GM21529 (cell line): ENCODE measurements at regions not wholly inside any gene's neighbourhood (a gene's known extent, or its start where the extent isn't known, plus 50 kb on each side); places are given as distances from the start of the nearest gene placed in this dataset.
"Not testable (repeated sequence)": the region's sequence is repeated elsewhere in the genome, so short reads cannot be mapped to it uniquely, and the experiment has no call there.

Experiments
- ATAC-seq: cut with Tn5 transposase; IDR thresholded peaks from one replicate; pipeline ENCODE4 v1.9.1; 2021; ENCODE audit not compliant: unreplicated experiment

DNA sequence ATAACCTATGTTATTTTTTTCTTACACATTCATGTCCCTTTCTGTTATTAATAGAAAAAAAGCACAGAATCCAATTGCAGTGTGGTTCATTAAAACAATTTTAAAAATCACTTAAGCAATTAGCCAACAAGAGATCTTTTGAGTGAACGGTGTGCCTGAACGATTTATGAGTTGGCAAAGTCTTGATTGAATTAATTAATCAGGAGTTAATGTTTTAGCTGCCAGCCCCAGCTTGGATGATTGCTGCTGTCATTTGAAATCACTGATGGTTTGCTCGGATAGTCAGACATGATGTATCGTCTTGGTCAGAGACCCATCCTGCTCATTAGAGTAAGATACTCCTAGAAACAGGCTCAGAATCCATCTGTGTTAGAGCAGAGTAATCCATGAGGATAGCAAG, 158.3 kb upstream of the GALNT2 start:
- no peak for ATAC-seq

DNA sequence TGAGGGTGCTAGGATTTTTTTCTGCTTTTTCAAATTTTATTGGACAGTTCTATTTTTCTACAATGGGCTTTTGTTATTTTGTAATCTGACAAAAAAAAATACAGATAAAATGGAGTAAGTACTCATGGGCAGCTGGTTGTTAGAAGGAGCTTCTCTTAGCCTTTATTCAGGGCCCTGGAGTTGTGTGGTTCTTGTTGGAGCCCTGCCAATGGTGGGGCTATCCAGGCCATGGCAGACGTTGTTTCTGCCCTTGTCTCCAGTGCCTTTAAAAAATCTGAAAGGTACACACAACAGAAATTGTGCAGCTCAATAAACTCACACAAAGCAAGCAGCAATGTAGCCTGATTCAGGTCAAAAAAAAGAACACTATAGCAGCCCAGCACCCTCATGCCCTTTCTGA, 153.5 kb upstream of the GALNT2 start:
- ATAC-seq, result no peak

DNA sequence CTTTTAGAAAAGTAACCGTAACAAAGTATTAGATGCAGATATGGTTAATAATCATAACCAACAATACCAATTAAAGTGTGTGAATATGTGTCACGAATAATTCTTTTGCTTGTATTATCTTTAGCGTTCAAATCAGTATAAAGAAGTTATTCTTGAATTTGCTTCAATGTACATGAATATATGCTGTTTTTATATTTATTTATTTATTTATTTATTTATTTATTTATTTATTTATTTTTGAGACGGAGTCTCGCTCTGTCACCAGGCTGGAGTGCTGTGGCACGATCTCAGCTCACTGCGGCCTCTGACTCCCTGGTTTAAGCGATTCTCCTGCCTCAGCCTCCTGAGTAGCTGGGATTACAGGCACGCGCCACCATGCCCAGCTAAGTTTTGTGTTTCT, 147.6 kb upstream of the GALNT2 start:
- not testable (repeated sequence) for ATAC-seq

DNA sequence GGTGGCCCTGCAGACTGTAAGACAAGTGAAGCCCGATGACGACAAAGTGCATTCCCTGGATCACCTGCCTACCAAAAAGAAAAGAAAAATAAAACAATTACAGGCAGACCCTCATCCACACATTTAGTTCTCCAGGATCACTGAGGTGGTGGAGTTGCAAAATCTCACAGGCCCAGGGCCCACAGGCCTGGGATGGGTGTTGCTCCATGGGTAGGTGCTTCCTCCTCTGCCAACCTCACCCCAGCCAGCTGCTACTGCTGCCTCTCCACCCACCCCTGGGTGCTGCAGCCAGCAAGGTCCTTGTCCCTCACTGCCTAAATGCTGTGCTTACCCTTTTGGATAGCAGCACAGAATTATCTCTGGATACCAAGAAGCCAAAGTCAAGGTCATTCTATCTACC, 146.4 kb upstream of the GALNT2 start:
- no peak for ATAC-seq

DNA sequence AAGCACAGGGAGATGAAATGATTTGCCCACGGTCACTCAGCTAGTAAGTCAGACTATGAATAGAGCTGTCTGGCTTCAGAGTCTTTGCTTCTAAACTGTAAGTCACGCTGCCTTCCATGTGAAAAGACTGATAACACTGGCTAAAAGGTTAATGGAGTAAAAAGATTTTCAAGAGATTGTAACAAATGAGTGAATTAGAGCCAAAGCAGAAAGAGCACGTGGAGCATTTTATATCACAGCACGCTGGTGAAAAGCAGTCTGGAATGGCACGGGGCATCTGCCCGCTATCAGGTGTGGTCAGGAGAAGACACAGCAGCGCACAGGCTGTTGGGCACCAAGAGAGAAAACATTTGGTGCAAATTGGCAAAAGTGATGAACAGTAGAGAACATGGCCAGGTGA, 144.8 kb upstream of the GALNT2 start:
- no peak for ATAC-seq

DNA sequence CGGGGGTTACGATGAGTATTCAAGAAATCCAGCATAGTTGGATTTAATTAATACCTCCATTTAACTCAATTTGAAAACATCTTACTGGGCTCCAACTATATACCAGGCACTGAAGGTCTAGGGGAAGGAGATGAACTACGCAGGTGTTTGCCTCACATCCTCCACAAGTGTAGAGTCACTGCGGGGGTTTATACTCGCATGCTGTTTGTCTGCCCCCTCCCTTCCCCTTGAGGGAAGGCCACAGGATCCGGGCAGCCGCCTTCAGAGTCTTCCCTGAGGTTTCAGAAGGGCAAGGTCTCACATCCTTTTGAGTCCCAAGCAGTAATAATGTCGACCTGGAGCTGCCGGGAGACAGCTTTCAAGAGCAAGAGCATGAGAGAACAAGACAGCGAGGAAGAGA, 142.4 kb upstream of the GALNT2 start:
- ATAC-seq, result no peak

DNA sequence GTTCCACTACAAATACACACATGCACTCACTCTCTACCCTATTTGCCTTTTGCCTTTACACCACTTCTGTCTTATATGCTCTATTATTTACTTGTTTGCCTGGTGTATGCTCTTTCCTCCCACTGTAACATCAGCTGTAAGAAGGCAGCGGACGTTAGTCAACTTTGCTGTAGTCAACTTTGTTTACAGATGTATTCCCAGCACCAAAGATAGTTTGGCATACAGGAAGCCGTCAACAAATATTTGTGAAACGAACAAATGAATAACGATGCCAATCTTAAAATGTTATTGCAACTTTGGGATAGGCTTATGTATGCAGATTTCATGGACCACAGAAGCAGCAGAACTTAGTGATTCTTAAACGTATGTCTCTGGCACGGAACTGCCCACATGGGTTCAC, 138.3 kb upstream of the GALNT2 start:
- no peak for ATAC-seq

DNA sequence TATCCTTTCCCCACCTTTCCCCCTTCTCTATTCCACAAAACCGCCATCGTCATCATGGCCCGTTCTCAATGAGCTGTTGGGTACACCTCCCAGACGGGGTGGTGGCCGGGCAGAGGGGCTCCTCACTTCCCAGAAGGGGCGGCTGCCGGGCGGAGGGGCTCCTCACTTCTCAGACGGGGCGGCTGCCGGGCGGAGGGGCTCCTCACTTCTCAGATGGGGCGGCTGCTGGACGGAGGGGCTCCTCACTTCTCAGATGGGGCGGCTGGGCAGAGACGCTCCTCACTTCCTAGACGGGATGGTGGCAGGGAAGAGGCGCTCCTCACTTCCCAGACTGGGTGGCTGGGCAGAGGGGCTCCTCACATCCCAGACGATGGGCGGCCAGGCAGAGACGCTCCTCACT, 135.3 kb upstream of the GALNT2 start:
- ATAC-seq, result not testable (repeated sequence)

DNA sequence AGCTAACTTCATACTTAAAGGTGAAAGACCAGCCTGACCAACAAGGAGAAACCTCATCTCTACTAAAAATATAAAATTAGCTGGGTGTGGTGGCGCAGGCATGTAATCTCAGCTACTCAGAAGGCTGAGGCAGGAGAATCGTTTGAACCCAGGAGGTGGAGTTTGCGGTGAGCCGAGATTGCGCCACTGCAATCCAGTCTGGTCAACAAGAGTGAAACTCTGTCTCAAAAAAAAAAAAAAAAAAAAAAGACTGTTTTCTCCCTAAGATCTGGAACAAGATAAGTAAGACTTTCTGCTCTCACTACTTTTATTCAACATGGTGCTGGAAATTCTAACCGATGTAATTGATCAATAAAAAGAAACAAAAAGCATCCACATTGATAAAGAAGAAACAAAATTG, 131.9 kb upstream of the GALNT2 start:
- not testable (repeated sequence) for ATAC-seq

DNA sequence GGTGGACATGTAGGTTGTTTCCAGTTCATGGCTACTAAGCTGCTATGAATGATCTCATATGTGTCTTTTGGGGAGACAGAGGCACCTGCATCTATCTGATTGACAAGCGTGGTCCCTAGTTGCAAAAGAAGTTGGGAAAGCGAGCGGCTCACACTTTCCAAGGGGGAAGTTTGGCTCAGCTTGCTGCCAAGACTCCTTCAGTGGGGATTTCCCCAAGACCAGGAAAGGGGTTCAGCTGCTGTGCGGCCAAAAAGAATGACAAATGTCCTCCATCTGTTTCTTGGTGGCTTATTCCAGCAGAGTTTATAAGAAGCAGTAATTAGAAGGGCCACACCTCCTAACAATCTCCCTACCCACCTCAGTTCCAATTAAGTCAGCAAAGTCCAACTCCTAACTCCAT, 128.5 kb upstream of the GALNT2 start:
- no peak for ATAC-seq

DNA sequence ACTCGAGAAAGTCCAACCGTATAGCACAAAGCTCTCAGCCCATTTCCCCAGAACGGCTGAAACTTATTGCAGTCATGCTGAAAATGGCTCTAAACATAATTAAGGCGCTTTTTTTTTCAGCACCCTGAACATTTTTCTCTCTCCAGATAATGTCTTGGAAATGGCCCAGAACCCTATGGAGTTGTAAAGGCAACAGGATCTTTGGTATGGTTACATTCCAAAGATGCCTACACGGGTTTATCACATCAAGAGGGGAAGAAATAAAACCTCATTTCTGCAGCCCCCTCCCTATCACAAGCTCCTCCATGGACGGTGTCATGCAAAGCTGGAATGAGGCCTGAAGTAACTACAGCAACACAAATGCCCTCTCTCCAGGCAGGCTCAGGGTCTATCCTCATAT, 126.4 kb upstream of the GALNT2 start:
- ATAC-seq, result no peak

DNA sequence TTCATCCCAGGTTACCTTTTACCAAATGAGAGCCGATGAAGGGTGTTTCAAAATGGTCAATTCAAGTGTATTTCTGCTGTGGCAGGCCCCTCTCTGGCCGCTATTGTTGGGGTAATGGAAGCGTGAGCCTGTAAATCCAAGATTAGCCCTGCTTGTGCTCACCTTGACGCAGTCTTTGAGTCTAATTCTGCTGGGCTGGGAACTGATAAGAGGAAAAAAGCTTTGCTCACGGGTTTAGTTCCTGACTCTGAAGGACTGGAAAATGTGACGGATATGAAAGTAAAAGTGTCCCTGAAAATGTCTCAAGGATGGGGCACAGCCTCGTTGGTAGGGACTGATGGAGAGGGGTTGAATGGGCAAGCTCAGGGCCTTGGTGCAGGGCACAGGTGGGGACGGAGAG, 125.9 kb upstream of the GALNT2 start:
- ATAC-seq, result no peak

DNA sequence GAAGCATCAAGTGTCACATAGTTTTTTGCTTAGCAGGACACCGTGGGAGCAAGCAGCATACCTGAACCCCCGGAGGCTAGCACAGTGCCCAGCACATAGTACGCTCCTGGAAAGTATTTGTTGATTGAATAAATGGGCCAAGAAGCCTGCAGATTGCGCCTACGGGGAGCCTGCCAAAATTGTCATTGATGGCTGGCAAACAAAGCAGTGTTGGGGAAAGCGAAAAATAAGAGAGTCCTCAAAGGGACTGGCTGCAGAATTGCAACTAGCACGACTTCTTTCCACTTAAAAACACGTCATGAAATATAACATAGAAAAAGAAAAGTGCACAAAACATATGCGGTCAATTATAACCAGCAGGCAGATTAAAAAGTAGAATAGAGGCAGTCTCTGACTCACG, 125.2 kb upstream of the GALNT2 start:
- no peak for ATAC-seq

DNA sequence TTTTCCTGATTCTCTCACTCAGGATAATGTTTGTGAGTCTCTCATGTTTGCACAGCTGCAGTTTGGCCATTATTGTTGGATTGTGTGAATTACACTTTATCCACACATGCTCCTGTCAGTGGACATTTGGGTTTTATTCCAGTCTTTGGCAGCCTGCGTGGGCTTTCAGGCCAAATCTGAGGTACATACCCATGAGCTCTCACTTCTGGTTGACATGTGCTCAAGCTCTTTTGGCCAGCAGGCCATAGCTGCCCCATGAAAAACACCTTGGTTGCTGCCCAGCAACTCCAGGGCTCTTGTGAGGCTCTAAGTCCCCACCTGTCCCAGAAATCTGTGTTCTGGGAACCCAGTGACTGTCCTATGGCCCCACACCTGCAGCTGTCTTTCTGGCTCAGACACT, 124.5 kb upstream of the GALNT2 start:
- ATAC-seq, result no peak

DNA sequence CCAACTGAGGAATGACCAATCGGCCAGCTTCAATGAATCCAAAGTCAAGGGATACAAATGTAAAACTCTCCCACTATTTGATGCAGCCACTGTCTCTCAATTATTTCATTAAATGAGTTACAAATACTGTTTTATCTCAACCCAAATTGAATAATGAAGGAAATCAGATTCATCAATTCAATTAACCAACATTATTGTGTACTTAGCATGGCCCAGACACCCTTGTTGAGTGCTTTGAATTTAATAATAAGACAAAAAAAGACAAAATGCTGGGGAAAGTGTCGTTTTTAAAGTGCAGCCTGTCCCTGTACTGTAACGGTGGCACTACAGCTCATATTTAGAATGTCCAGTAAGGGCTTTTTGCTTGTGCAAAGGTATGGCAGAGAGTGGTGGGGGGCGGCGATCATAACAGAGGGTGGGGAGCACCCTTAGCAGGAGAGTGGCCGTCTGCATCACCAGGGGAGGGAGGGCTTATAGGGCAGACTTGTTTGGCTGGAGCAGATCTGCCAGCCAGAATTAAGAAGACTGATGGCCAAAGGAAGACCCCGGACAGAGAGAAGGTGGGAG, 123.8 kb upstream of the GALNT2 start:
- no peak for ATAC-seq

DNA sequence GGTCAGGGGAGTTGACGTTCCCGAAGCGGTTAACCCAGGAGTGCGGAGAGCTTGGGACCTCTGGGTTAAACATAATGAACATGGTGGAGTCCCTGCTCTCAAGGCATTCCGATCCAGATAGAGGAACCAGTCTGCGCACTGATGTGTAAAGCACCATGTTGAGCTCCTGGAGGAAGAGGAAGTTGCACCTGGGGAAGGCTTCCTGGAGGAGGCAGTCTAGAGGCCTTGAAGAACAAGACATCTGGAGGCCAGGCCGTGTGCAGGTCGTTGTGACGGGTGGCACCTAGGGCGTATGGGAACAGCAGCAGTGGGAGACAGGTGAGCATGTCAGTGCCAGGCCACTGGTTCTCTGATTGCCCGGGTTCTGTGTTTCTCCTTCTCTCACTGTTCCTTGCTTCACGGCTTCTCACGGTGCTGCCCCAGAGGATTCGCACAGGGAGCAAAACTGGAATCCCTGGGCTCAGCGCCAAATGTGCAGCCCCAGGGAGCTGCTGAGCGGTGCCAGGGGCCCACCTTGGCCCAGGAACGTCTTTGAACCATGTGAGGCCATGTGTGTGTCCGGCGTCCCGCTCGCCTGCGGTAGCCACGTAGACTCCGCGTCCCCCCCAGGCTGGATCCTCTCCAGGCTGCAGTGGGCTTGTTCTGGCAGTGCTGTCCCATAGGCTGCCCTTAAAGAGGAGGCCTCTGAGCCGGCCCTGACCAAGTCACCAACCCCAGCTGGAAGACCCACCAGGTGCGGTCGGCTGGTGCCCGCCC, 122.9 kb upstream of the GALNT2 start:
- ATAC-seq, result no peak

DNA sequence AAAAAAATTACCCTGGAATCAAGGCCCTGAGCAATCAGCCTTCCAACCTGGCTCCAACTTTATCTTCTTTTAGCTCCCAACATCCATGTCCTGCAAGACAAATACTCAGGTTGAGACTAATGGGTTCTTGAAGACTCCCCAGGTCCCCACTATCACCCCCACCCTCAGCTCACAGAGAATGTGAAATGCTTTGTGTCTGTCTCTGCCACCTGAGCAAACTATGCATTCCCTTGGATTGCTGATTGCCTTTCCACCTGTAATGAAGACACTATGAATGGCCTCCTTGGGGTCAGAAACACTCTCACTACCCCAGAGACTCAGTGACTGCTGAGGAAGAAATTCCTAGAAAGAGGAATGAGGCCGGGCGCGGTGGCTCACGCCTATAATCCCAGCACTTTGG, 121.2 kb upstream of the GALNT2 start:
- no peak for ATAC-seq

DNA sequence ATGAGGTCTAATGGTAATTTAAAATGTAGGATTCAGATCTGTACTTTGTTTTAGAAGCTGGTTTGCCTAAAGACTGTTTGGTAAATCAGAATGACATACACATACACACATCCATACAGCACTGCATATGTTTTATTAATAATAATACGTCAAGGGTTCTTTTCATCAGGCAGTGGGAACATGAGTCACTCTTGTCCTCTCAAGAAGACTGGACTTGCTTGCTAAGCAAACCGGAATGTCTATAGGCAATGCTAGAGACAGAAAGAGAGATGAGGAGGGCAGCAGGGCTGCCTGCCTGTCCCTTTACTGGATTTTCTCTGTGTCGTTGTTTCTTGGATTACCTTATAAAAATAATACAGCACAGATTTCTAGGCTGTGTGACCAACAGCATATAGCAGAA, 119.1 kb upstream of the GALNT2 start:
- ATAC-seq, result no peak

DNA sequence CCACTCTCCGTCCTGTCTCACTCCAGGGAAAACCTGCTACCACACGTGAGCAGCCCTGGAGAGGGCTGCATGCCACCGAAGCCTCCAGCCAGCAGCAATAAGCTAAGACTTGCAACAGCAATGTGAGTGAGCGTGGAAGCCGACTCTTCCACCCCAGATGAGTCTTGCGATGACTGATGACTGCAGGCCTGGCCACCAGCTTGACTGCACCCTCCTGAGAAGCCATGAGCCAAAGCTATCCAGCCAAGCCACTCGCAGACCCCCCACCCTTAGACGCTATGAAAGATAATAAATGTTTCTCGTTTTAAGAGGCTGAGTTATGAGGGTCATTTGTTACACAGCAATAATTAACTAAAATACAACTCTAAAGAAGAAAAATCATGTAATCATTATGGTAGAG, 118.6 kb upstream of the GALNT2 start:
- no peak for ATAC-seq

DNA sequence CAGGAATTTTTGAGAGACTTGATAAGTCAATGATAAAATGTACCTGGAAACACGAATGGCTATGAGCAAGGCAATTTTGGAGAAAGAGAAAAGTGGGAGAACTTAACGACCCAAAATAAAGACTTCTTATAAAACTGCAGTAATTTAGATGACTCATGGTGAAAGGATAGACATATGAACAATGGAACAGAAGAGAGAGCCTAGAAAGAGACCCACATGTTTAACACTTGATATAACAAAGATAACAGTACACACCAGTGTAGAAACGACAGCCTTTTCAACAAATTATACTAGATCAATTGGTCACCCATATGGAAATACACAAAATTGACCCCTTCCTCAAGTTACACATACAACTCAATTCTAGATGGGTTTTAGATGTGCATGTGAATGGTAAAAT, 117.5 kb upstream of the GALNT2 start:
- ATAC-seq, result no peak

DNA sequence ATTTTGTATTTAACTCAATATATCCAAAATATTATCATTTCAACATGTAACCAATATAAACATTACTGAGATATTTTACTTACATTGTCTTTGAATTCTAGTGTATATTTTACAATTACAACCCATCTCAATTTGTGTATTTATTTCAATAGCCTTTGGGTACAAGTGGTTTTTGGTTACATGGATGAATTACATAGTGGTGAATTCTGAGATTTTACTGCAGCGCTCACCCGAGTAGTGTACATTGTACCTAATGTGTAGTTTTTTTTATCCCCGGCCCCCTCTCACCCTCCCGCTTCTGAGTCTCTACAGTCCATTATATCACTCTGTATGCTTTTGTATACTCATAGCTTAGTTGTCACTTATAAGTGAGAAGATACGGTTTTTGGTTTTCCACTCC, 117.0 kb upstream of the GALNT2 start:
- ATAC-seq, result no peak

DNA sequence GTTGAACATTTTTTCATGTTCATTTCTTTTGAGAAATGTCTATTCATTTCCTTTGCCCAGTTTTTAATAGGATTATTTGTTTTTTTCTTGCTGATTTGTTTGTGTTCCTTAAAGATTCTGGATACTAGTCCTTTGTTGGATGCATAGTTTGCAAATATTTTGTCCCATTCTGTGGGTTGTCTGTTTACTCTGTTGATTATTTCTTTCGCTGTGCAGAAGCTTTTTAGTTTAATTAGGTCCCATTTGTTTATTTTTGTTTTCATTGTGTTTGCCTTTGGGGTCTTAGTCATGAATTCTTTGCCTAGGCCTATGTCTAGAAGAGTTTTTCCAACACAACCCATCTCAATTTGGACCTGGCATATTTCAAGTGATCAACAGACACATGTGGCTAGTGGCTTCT, 116.1 kb upstream of the GALNT2 start:
- ATAC-seq, result no peak

DNA sequence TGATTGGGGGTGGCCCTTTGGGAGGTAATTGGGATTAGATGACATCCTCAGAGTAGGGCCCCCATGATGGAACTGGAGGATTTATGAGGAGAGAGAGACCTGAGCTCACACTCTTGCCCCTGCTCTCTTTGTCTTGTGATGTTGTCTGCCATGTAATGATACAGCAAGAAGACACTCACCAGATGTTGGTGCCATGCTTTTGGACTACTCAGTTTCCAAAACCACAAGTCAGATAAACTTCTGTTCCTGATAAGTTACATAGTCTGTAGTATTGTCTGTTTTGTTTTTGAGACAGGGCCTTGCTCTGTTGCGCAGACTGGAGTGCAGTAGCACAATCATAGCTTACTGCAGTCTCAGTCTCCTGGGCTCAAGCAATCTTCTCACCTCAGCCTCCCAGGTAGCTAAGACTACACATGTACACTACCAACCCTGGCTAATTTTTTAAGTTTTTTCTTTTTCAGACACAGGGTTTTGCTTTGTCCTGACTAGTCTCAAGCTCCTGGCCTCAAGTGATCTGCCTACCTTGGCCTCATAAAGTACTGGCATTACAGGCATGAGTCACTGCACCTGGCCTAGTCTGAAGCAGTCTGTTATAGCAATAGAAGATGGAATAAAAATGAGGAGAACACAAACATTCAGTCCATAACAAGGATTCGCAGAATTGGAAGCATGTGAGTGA, 115.0 kb upstream of the GALNT2 start:
- ATAC-seq, result no peak
